ENCODE measurements at regions not wholly inside any gene's neighbourhood (a gene's known extent, or its start where the extent isn't known, plus 50 kb on each side); places are given as distances from the start of the nearest gene placed in this dataset.

GRCh38 chr1:222257027-222257426 lies 290.9 kb downstream of the HHIPL2 start:
- Histone ChIP-seq H2AFZ (no peak overlapping the region), H3F3A (ENCODE audit: insufficient read depth) (no peaks in the 10 kb centered on the region), H3K4me1 (ENCODE audit: insufficient read depth) (no peaks in the 10 kb centered on the region), H4K20me1 (ENCODE audit: insufficient read depth) (no peaks in the 10 kb centered on the region), H3K9ac (no peak overlapping the region), H3K36me3 (ENCODE audit: low read depth) (no peaks in the 10 kb centered on the region), H3K4me2 (ENCODE audit: unreplicated experiment) (no peak overlapping the region), H3K4me3 (no peak overlapping the region), H3K79me2 (ENCODE audit: insufficient read depth) (no peaks in the 10 kb centered on the region), H3K9me2 (ENCODE audit: insufficient read depth) (0 out of 2 replicates have a peak, but pooled peaks cover 4% of the 10 kb centered on the region), H3K27ac (no peak overlapping the region), H3K9me3 (ENCODE audit: low read depth) (no peaks in the 10 kb centered on the region), H3K27me3 (replicated peaks; ENCODE audit: insufficient read depth) (peaks cover 14% of the 10 kb centered on the region; the same call in 1 of the 2 replicates)
- WGBS, 2 experiments (ENCODE audit: low coverage in 1 of 2, low lambda C conversion rate in 2 of 2, missing lambda C conversion rate in 2 of 2): 40 to 50% methylated on average over 2 of the region's 2 CpGs
- in situ Hi-C loops (cut with MboI): no loop called here
- no peak for DNase-seq
- TF ChIP-seq EZH2phosphoT487 (IDR thresholded peaks at IDR 0.05; ENCODE audit: insufficient read depth, low read depth) (no peak), EZH2 (IDR thresholded peaks at IDR 0.05; ENCODE audit: insufficient read depth, poor library complexity, severe bottlenecking) (no peak)

DNA sequence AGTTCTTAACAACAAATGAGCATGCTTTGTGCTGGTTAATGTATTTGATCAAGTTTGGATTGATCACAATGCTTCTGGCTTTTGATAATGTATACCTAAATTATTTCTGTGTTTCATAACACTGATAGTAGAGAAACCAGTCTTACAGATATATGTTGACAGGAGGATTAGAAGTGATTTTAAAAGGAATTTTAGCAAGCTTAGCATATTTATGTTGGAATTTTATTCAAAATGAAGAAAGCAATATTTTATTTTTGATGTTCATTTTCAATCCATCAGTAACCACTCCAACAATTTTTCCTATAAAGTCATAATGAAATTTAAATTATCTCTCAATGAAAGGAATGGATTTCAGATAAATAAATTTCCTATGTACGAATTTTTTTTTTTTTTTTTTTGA lies 291.8 kb downstream of the HHIPL2 start:
- Histone ChIP-seq H3K27ac (no peak overlapping the region), H3K4me3 (no peak overlapping the region), H3K36me3 (ENCODE audit: low read depth) (no peaks in the 10 kb centered on the region), H3K9ac (no peak overlapping the region), H4K20me1 (ENCODE audit: insufficient read depth) (no peaks in the 10 kb centered on the region), H3K4me1 (ENCODE audit: insufficient read depth) (no peaks in the 10 kb centered on the region), H3K4me2 (ENCODE audit: unreplicated experiment) (no peak overlapping the region), H2AFZ (no peak overlapping the region), H3K9me2 (ENCODE audit: insufficient read depth) (0 out of 2 replicates have a peak, but pooled peaks cover 4% of the 10 kb centered on the region), H3F3A (ENCODE audit: insufficient read depth) (no peaks in the 10 kb centered on the region), H3K79me2 (ENCODE audit: insufficient read depth) (no peaks in the 10 kb centered on the region), H3K27me3 (replicated peaks; ENCODE audit: insufficient read depth) (peaks cover 4% of the 10 kb centered on the region; the same call in 1 of the 2 replicates), H3K9me3 (ENCODE audit: low read depth) (no peaks in the 10 kb centered on the region)
- in situ Hi-C loops (cut with MboI): no loop called here
- no peak for DNase-seq
- WGBS, 2 experiments (ENCODE audit: low coverage in 1 of 2, low lambda C conversion rate in 2 of 2, missing lambda C conversion rate in 2 of 2): 35 to 36% methylated on average over 1 of the region's 1 CpG
- no peak for TF ChIP-seq EZH2phosphoT487 (IDR thresholded peaks at IDR 0.05; ENCODE audit: insufficient read depth, low read depth)
- TF ChIP-seq EZH2 (IDR thresholded peaks at IDR 0.05; ENCODE audit: insufficient read depth, poor library complexity, severe bottlenecking): no peak

- Histone ChIP-seq H3K4me3 (no peak overlapping the region), H3K27ac (no peak overlapping the region), H3K9me2 (ENCODE audit: insufficient read depth) (no peaks in the 10 kb centered on the region), H3F3A (ENCODE audit: insufficient read depth) (no peaks in the 10 kb centered on the region), H2AFZ (no peak overlapping the region), H3K4me1 (ENCODE audit: insufficient read depth) (peaks cover 8% of the 10 kb centered on the region; the same call in 1 of the 2 replicates), H3K36me3 (ENCODE audit: low read depth) (no peaks in the 10 kb centered on the region), H3K9ac (no peak overlapping the region), H3K9me3 (ENCODE audit: low read depth) (no peaks in the 10 kb centered on the region), H4K20me1 (ENCODE audit: insufficient read depth) (no peaks in the 10 kb centered on the region), H3K27me3 (replicated peaks; ENCODE audit: insufficient read depth) (no peaks in the 10 kb centered on the region), H3K4me2 (ENCODE audit: unreplicated experiment) (no peak overlapping the region), H3K79me2 (ENCODE audit: insufficient read depth) (no peaks in the 10 kb centered on the region)
- DNase-seq: no peak
- 70 to 77% methylated on average over 4 of the region's 4 CpGs for WGBS, 2 experiments (ENCODE audit: low coverage in 1 of 2, low lambda C conversion rate in 2 of 2, missing lambda C conversion rate in 2 of 2)
- in situ Hi-C loops (cut with MboI): no loop called here
- TF ChIP-seq EZH2 (IDR thresholded peaks at IDR 0.05; ENCODE audit: insufficient read depth, poor library complexity, severe bottlenecking): no peak
- no peak for TF ChIP-seq EZH2phosphoT487 (IDR thresholded peaks at IDR 0.05; ENCODE audit: insufficient read depth, low read depth)
Measured at GRCh38 chr1:222252788-222253187, 295.1 kb downstream of the HHIPL2 start.

GRCh38 chr1:222251847-222252246 lies 296.1 kb downstream of the HHIPL2 start:
- no peaks in the 10 kb centered on the region for H3K36me3 ChIP-seq (ENCODE audit: low read depth)
- TF ChIP-seq EZH2phosphoT487 (IDR thresholded peaks at IDR 0.05; ENCODE audit: insufficient read depth, low read depth): no peak
- TF ChIP-seq EZH2 (IDR thresholded peaks at IDR 0.05; ENCODE audit: insufficient read depth, poor library complexity, severe bottlenecking): no peak
- in situ Hi-C loops (cut with MboI): no loop called here
- H3K9ac ChIP-seq: no peak overlapping the region
- H3K4me2 ChIP-seq (ENCODE audit: unreplicated experiment): no peak overlapping the region
- no peak overlapping the region for H3K27ac ChIP-seq
- no peaks in the 10 kb centered on the region for H3K79me2 ChIP-seq (ENCODE audit: insufficient read depth)
- H2AFZ ChIP-seq: no peak overlapping the region
- no peak overlapping the region for H3K4me3 ChIP-seq
- peaks cover 8% of the 10 kb centered on the region; the same call in 1 of the 2 replicates for H3K4me1 ChIP-seq (ENCODE audit: insufficient read depth)
- no peaks in the 10 kb centered on the region for H3K27me3 ChIP-seq (replicated peaks; ENCODE audit: insufficient read depth)
- no peak for DNase-seq
- H3K9me3 ChIP-seq (ENCODE audit: low read depth): no peaks in the 10 kb centered on the region
- H4K20me1 ChIP-seq (ENCODE audit: insufficient read depth): no peaks in the 10 kb centered on the region
- no peaks in the 10 kb centered on the region for H3F3A ChIP-seq (ENCODE audit: insufficient read depth)
- H3K9me2 ChIP-seq (ENCODE audit: insufficient read depth): no peaks in the 10 kb centered on the region
- WGBS, 2 experiments (ENCODE audit: low coverage in 1 of 2, low lambda C conversion rate in 2 of 2, missing lambda C conversion rate in 2 of 2): 77% methylated on average over 2 of the region's 2 CpGs

- Histone ChIP-seq H3K4me1 (ENCODE audit: insufficient read depth) (peaks cover 8% of the 10 kb centered on the region; the same call in 1 of the 2 replicates), H3K27ac (no peak overlapping the region), H3K79me2 (ENCODE audit: insufficient read depth) (no peaks in the 10 kb centered on the region), H3K4me3 (no peak overlapping the region), H3K27me3 (replicated peaks; ENCODE audit: insufficient read depth) (no peaks in the 10 kb centered on the region), H3K36me3 (ENCODE audit: low read depth) (no peaks in the 10 kb centered on the region), H3K9me3 (ENCODE audit: low read depth) (no peaks in the 10 kb centered on the region), H3K9ac (no peak overlapping the region), H3F3A (ENCODE audit: insufficient read depth) (no peaks in the 10 kb centered on the region), H3K4me2 (ENCODE audit: unreplicated experiment) (peak overlapping the region; percentile 13), H3K9me2 (ENCODE audit: insufficient read depth) (no peaks in the 10 kb centered on the region), H2AFZ (no peak overlapping the region), H4K20me1 (ENCODE audit: insufficient read depth) (no peaks in the 10 kb centered on the region)
- peak; percentile 57 for DNase-seq
- in situ Hi-C loops (cut with MboI): no loop called here
- TF ChIP-seq EZH2phosphoT487 (IDR thresholded peaks at IDR 0.05; ENCODE audit: insufficient read depth, low read depth): no peak
- no peak for TF ChIP-seq EZH2 (IDR thresholded peaks at IDR 0.05; ENCODE audit: insufficient read depth, poor library complexity, severe bottlenecking)
Measured at GRCh38 chr1:222250376-222250775, 297.5 kb downstream of the HHIPL2 start.

Measured in GM23248 (cell line).